ENCODE measurements at regions not wholly inside any gene's neighbourhood (a gene's known extent, or its start where the extent isn't known, plus 50 kb on each side); places are given as distances from the start of the nearest gene placed in this dataset.
A peak's percentile ranks its signal among the peaks of the same experiment; 100 is the strongest.

GRCh38 chr13:109361562-109362289, 424.7 kb downstream of the IRS2 start:
- intact Hi-C loops (cut with DNase I, micrococcal nuclease): no loop called here
- Mint-ChIP-seq H3K27ac (no peak overlapping the region), H3K27me3 (no peaks in the 10 kb centered on the region), H3K4me1 (ENCODE audit: low read depth) (no peaks in the 10 kb centered on the region), H3K36me3 (ENCODE audit: low read depth) (no peaks in the 10 kb centered on the region), H3K9me3 (peaks cover 2% of the 10 kb centered on the region), H3K4me3 (no peak overlapping the region)
- Histone ChIP-seq H3K36me3 (ENCODE audit: insufficient read depth, low read length) (no peaks in the 10 kb centered on the region), H3K9me3 (ENCODE audit: control insufficient read depth in 1 of 2, insufficient read depth in 1 of 2, low read length in 2 of 2) (no peaks in the 10 kb centered on the region), H3K27ac (ENCODE audit: low read depth in 1 of 2, low read length in 2 of 2) (no peak overlapping the region), H3K4me1 (ENCODE audit: insufficient read depth, low read length) (no peaks in the 10 kb centered on the region), H3K27me3 (ENCODE audit: control insufficient read depth in 1 of 2, insufficient read depth in 2 of 2, low read length in 2 of 2) (no peaks in the 10 kb centered on the region), H3K4me3 (ENCODE audit: low read length) (no peak overlapping the region)
- CTCF ChIA-PET: no interaction called here
- POLR2A ChIA-PET: no interaction called here
- no peak for ATAC-seq (ENCODE audit: poor library complexity)
- DNase-seq: peak in 2 of 14 experiments; percentile 6 to 19
- no peak for TF ChIP-seq CTCF (IDR thresholded peaks at IDR 0.05)

DNA sequence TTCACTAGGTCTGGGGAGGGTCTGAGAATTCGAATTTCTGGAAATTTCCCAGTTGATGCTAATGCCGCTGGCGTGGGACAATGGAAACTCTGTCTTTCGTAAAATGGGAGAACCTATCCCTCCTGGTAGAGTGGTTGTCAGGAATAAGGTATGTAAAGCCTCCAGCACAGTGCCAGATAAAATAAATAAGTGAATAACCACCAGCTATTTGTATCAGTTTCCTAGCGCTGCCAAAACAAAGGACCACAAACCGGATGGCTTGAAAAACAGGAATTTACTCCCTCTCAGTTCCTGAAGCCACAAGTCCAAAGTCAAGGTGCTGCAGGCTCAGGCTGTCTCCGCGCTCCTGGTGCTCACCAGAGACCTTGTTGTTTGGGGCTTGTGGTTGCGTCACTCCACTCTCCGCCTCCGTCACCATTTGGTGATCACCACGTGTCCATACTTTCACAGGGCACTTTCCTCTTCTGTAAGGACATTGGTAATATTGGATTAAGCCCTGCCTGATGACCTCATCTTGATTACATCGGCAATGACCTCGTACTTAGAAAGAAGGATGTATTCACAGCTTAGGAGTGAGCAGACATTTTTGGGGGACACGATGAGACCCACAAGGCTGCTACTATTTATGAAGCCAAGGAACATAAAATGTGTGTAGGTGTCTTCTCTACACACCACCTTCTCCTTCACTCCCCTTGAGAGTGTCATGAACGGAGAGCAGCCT, 428.5 kb downstream of the IRS2 start:
- Mint-ChIP-seq H3K4me1 (ENCODE audit: low read depth) (no peaks in the 10 kb centered on the region), H3K4me3 (no peak overlapping the region), H3K36me3 (ENCODE audit: low read depth) (no peaks in the 10 kb centered on the region), H3K9me3 (no peaks in the 10 kb centered on the region), H3K27me3 (peaks cover 6% of the 10 kb centered on the region), H3K27ac (no peak overlapping the region)
- POLR2A ChIA-PET: no interaction called here
- Histone ChIP-seq H3K27me3 (ENCODE audit: control insufficient read depth in 1 of 2, insufficient read depth in 2 of 2, low read length in 2 of 2) (no peaks in the 10 kb centered on the region), H3K27ac (ENCODE audit: low read depth in 1 of 2, low read length in 2 of 2) (no peak overlapping the region), H3K4me1 (ENCODE audit: insufficient read depth, low read length) (no peaks in the 10 kb centered on the region), H3K36me3 (ENCODE audit: insufficient read depth, low read length) (no peaks in the 10 kb centered on the region), H3K4me3 (ENCODE audit: low read length) (no peak overlapping the region), H3K9me3 (ENCODE audit: control insufficient read depth in 1 of 2, insufficient read depth in 1 of 2, low read length in 2 of 2) (no peaks in the 10 kb centered on the region)
- intact Hi-C loops (cut with DNase I, micrococcal nuclease): no loop called here
- CTCF ChIA-PET: no interaction called here
- no peak for ATAC-seq (ENCODE audit: poor library complexity)
- TF ChIP-seq CTCF (IDR thresholded peaks at IDR 0.05): no peak
- DNase-seq: no peak

GRCh38 chr13:109355875-109356434, 430.4 kb downstream of the IRS2 start:
- Mint-ChIP-seq H3K4me3 (no peak overlapping the region), H3K27me3 (peaks cover 6% of the 10 kb centered on the region), H3K36me3 (ENCODE audit: low read depth) (no peaks in the 10 kb centered on the region), H3K27ac (no peak overlapping the region), H3K4me1 (ENCODE audit: low read depth) (no peaks in the 10 kb centered on the region), H3K9me3 (no peaks in the 10 kb centered on the region)
- no peaks in the 10 kb centered on the region for H3K36me3 ChIP-seq (ENCODE audit: insufficient read depth, low read length)
- DNase-seq: no peak
- no peak for TF ChIP-seq CTCF (IDR thresholded peaks at IDR 0.05)
- ATAC-seq (ENCODE audit: poor library complexity): no peak
- H3K9me3 ChIP-seq (ENCODE audit: control insufficient read depth in 1 of 2, insufficient read depth in 1 of 2, low read length in 2 of 2): no peaks in the 10 kb centered on the region
- intact Hi-C loops (cut with DNase I, micrococcal nuclease): no loop called here
- POLR2A ChIA-PET: no interaction called here
- CTCF ChIA-PET: no interaction called here
- H3K27ac ChIP-seq (ENCODE audit: low read depth in 1 of 2, low read length in 2 of 2): no peak overlapping the region
- H3K27me3 ChIP-seq (ENCODE audit: control insufficient read depth in 1 of 2, insufficient read depth in 2 of 2, low read length in 2 of 2): no peaks in the 10 kb centered on the region
- H3K4me1 ChIP-seq (ENCODE audit: insufficient read depth, low read length): no peaks in the 10 kb centered on the region
- H3K4me3 ChIP-seq (ENCODE audit: low read length): no peak overlapping the region

Measured in CD4-positive, alpha-beta T cell (primary cell).